ENCODE measurements at regions not wholly inside any gene's neighbourhood (a gene's known extent, or its start where the extent isn't known, plus 50 kb on each side); places are given as distances from the start of the nearest gene placed in this dataset.

- ATAC-seq = no peak
- TF ChIP-seq ETV6 (CRISPR knock-in tag; IDR thresholded peaks at IDR 0.05) = no peak
- TF ChIP-seq NR1H2 (CRISPR knock-in tag; IDR thresholded peaks at IDR 0.05) = no peak
- TF ChIP-seq NR2C2 (CRISPR knock-in tag; IDR thresholded peaks at IDR 0.05) = no peak
- no peak for TF ChIP-seq ZNF425 (CRISPR knock-in tag; conservative IDR thresholded peaks at IDR 0.05)
- no peak for TF ChIP-seq ZSCAN18 (CRISPR knock-in tag; IDR thresholded peaks at IDR 0.05)
- no peak for TF ChIP-seq KAT7 (CRISPR knock-in tag; IDR thresholded peaks at IDR 0.05; ENCODE audit: borderline replicate concordance)
- Mint-ChIP-seq H3K27me3 (ENCODE audit: low read depth) (peaks cover 92% of the 10 kb centered on the region), H3K4me1 (peaks cover 28% of the 10 kb centered on the region), H3K4me3 (no peak overlapping the region), H3K27ac (no peak overlapping the region), H3K9me3 (peaks cover 5% of the 10 kb centered on the region), H3K36me3 (no peaks in the 10 kb centered on the region)
- ChIA-PET POLR2A (no interaction called here), CTCF (interaction anchor here (0.8 kb wide), 1 partner anchor 10 kb away, joined by 3 read pairs; no protein-coding TSS in a partner anchor)
- no peak for DNase-seq (ENCODE audit: low spot score)
These were observed 56.6 kb upstream of the SCOC start for GRCh38 chr4:140316799-140317198.

- Mint-ChIP-seq H3K36me3 (no peaks in the 10 kb centered on the region), H3K4me1 (peaks cover 28% of the 10 kb centered on the region), H3K4me3 (no peak overlapping the region), H3K27me3 (ENCODE audit: low read depth) (peaks cover 91% of the 10 kb centered on the region), H3K27ac (no peak overlapping the region), H3K9me3 (no peaks in the 10 kb centered on the region)
- peak; percentile 98 for ATAC-seq
- TF ChIP-seq TP53 (CRISPR knock-in tag; IDR thresholded peaks at IDR 0.05) (no peak), RELA (CRISPR knock-in tag; IDR thresholded peaks at IDR 0.05; ENCODE audit: borderline replicate concordance) (no peak), ATF6 (CRISPR knock-in tag; IDR thresholded peaks at IDR 0.05) (no peak), FOXP4 (CRISPR knock-in tag; IDR thresholded peaks at IDR 0.05) (peak; percentile 26; the same call in 1 of the 2 replicates), MAX (CRISPR knock-in tag; IDR thresholded peaks at IDR 0.05) (no peak), JAZF1 (CRISPR knock-in tag; IDR thresholded peaks at IDR 0.05) (no peak), FOXK1 (CRISPR knock-in tag; IDR thresholded peaks at IDR 0.05) (0 out of 2 replicates have a peak, but pooled peaks have one; percentile 50), ATF2 (CRISPR knock-in tag; IDR thresholded peaks at IDR 0.05; ENCODE audit: borderline replicate concordance, low read depth) (no peak), ZNF121 (CRISPR knock-in tag; IDR thresholded peaks at IDR 0.05) (no peak), ZNF425 (CRISPR knock-in tag; conservative IDR thresholded peaks at IDR 0.05) (no peak)
- POLR2A ChIA-PET = no interaction called here
- DNase-seq (ENCODE audit: low spot score) = no peak
- CTCF ChIA-PET = interaction anchor here (0.6 to 2.1 kb wide), 5 partner anchors 10 to 304 kb away, joined by 3 to 12 read pairs (median 3); no protein-coding TSS in a partner anchor
These were observed 57.5 kb upstream of the SCOC start for GRCh38 chr4:140315970-140316369.

All from WTC11 (cell line).